ENCODE measurements at regions not wholly inside any gene's neighbourhood (a gene's known extent, or its start where the extent isn't known, plus 50 kb on each side); places are given as distances from the start of the nearest gene placed in this dataset.

GRCh38 chr14:46378248-46378647, 273.3 kb downstream of the RPL10L start:
- DNase-seq: no peak
- no peaks in the 10 kb centered on the region for H3K36me3 ChIP-seq
- H3K27ac ChIP-seq: no peak overlapping the region
- no peaks in the 10 kb centered on the region for H3K4me1 ChIP-seq
- H3K27me3 ChIP-seq: no peaks in the 10 kb centered on the region
- intact Hi-C loops (cut with DNase I; ENCODE audit: low total_unique reads): no loop called here
- H3K4me3 ChIP-seq: no peak overlapping the region
- TF ChIP-seq CTCF (IDR thresholded peaks at IDR 0.05): no peak
- TF ChIP-seq EP300 (IDR thresholded peaks at IDR 0.05): no peak
- TF ChIP-seq POLR2AphosphoS5 (IDR thresholded peaks at IDR 0.05): no peak
- no peak for TF ChIP-seq POLR2A (IDR thresholded peaks at IDR 0.05)
- H3K9me3 ChIP-seq: no peaks in the 10 kb centered on the region
- WGBS, 5 donors: 90 to 94% (median 93%) methylated on average over 5 of the region's 5 CpGs

- TF ChIP-seq POLR2A (IDR thresholded peaks at IDR 0.05): no peak
- Histone ChIP-seq H3K27me3 (no peaks in the 10 kb centered on the region), H3K27ac (no peak overlapping the region), H3K4me1 (no peaks in the 10 kb centered on the region), H3K36me3 (no peaks in the 10 kb centered on the region), H3K4me3 (no peak overlapping the region), H3K9me3 (peaks cover 0 to 5% (median 2%) of the 10 kb centered on the region in 4 donors)
- WGBS, 5 donors: 74 to 86% (median 82%) methylated on average over 3 of the region's 3 CpGs
- no peak for DNase-seq
- intact Hi-C loops (cut with DNase I; ENCODE audit: low total_unique reads): no loop called here
These were observed 274.3 kb downstream of the RPL10L start for GRCh38 chr14:46377305-46377704.

- Histone ChIP-seq H3K36me3 (no peaks in the 10 kb centered on the region), H3K27ac (no peak overlapping the region), H3K4me3 (no peak overlapping the region), H3K9me3 (peaks cover 0 to 5% (median 2%) of the 10 kb centered on the region in 4 donors), H3K4me1 (no peaks in the 10 kb centered on the region), H3K27me3 (no peaks in the 10 kb centered on the region)
- TF ChIP-seq CTCF (IDR thresholded peaks at IDR 0.05) (no peak), POLR2A (IDR thresholded peaks at IDR 0.05) (no peak), POLR2AphosphoS5 (IDR thresholded peaks at IDR 0.05) (no peak), EP300 (IDR thresholded peaks at IDR 0.05) (no peak)
- intact Hi-C loops (cut with DNase I; ENCODE audit: low total_unique reads): no loop called here
- no peak for DNase-seq
These were observed 282.2 kb downstream of the RPL10L start for GRCh38 chr14:46369391-46369790.

DNA sequence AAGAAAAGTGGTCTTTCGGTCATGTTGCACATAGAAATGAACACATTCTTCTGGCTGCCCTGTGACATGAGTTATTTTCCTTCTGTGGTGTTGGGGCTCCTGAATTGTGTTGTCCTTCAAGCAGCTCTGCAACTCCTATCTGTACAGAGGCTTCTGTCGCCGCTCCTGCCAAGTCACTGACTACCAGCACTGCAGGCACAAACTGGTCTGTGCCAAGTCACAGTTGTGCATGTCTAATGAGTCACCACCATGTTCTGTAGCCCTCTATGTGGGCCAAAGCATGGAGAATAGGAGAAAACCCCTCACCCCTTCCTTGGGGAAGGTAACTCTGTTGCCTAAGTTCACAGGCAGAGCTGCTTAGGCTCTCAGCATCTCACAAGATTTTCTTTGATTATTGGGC, 283.3 kb downstream of the RPL10L start:
- no peaks in the 10 kb centered on the region for H3K27me3 ChIP-seq
- H3K9me3 ChIP-seq: peaks cover 0 to 5% (median 2%) of the 10 kb centered on the region in 4 donors
- TF ChIP-seq POLR2A (IDR thresholded peaks at IDR 0.05) (no peak), EP300 (IDR thresholded peaks at IDR 0.05) (no peak), CTCF (IDR thresholded peaks at IDR 0.05) (no peak), POLR2AphosphoS5 (IDR thresholded peaks at IDR 0.05) (no peak)
- no peak for DNase-seq
- 56 to 67% (median 62%) methylated on average over 3 of the region's 3 CpGs for WGBS, 5 donors
- no peak overlapping the region for H3K4me3 ChIP-seq
- H3K4me1 ChIP-seq: no peaks in the 10 kb centered on the region
- intact Hi-C loops (cut with DNase I; ENCODE audit: low total_unique reads): no loop called here
- H3K36me3 ChIP-seq: no peaks in the 10 kb centered on the region
- H3K27ac ChIP-seq: no peak overlapping the region

- H3K27ac ChIP-seq: no peak overlapping the region
- no peaks in the 10 kb centered on the region for H3K27me3 ChIP-seq
- 57 to 72% (median 59%) methylated on average over 1 of the region's 1 CpG for WGBS, 5 donors
- no peak overlapping the region for H3K4me3 ChIP-seq
- H3K36me3 ChIP-seq: no peaks in the 10 kb centered on the region
- no peak for TF ChIP-seq CTCF (IDR thresholded peaks at IDR 0.05)
- TF ChIP-seq POLR2AphosphoS5 (IDR thresholded peaks at IDR 0.05): no peak
- no peak for TF ChIP-seq EP300 (IDR thresholded peaks at IDR 0.05)
- no peak for TF ChIP-seq POLR2A (IDR thresholded peaks at IDR 0.05)
- intact Hi-C loops (cut with DNase I; ENCODE audit: low total_unique reads): no loop called here
- H3K9me3 ChIP-seq: no peaks in the 10 kb centered on the region
- DNase-seq: no peak
- H3K4me1 ChIP-seq: no peaks in the 10 kb centered on the region
These were observed 298.7 kb downstream of the RPL10L start for GRCh38 chr14:46352844-46353243.
